HEK293T (cell line): ENCODE measurements at regions not wholly inside any gene's neighbourhood (a gene's known extent, or its start where the extent isn't known, plus 50 kb on each side); places are given as distances from the start of the nearest gene placed in this dataset.

Experiments used
- CTCF ChIA-PET: fragments of 350-600 bp; formaldehyde crosslinking; extraction: SDS; loops from one replicate; lab custom pipeline; 2021; ENCODE audit warnings: antibody characterized with exemption, inconsistent platforms; lab: Yijun Ruan, JAX
- POLR2A ChIA-PET: fragments of 350-600 bp; formaldehyde crosslinking; extraction: SDS; loops from one replicate; lab custom pipeline; 2020; ENCODE audit warnings: antibody characterized with exemption, inconsistent platforms; lab: Yijun Ruan, JAX
- DNase-seq: peaks from one replicate; pipeline ENCODE4 v3.0.0; 2012; ENCODE audit warnings: mixed read lengths; ENCODE audit errors: extremely low spot score
- ARNT ChIP-seq: fragments of 450-650 bp; IDR thresholded peaks from 2 replicates; pipeline ENCODE4 v1.6.1; 2017; ENCODE audit warnings: mild to moderate bottlenecking
- BHLHE40 ChIP-seq: fragments of 450-650 bp; IDR thresholded peaks from 2 replicates; pipeline ENCODE4 v1.6.1; 2016; ENCODE audit warnings: mild to moderate bottlenecking, moderate library complexity, borderline replicate concordance
- CTBP1 ChIP-seq: fragments of 450-650 bp; IDR thresholded peaks from 2 replicates; pipeline ENCODE4 v1.6.1; 2016; ENCODE audit warnings: borderline replicate concordance
- ELF4 ChIP-seq: fragments of 450-650 bp; IDR thresholded peaks from 2 replicates; pipeline ENCODE4 v1.6.1; 2017; ENCODE audit warnings: antibody characterized with exemption
- FOXA1 ChIP-seq: fragments of 450-650 bp; IDR thresholded peaks from 2 replicates; pipeline ENCODE4 v1.6.1; 2016; ENCODE audit warnings: mild to moderate bottlenecking
- FOXK2 ChIP-seq: fragments of 450-650 bp; IDR thresholded peaks from 2 replicates; pipeline ENCODE4 v1.6.1; 2016; ENCODE audit warnings: mild to moderate bottlenecking
- FOXM1 ChIP-seq: fragments of 450-650 bp; IDR thresholded peaks from 2 replicates; pipeline ENCODE4 v1.6.1; 2017; ENCODE audit warnings: mild to moderate bottlenecking, borderline replicate concordance
- HDGF ChIP-seq: fragments of 450-650 bp; IDR thresholded peaks from 2 replicates; pipeline ENCODE4 v1.6.1; 2017; ENCODE audit warnings: antibody characterized with exemption, borderline replicate concordance
- L3MBTL2 ChIP-seq: fragments of 450-650 bp; conservative IDR thresholded peaks from 2 replicates; pipeline ENCODE4 v1.6.1; 2016; ENCODE audit warnings: mild to moderate bottlenecking
- LEF1 ChIP-seq: fragments of 450-650 bp; IDR thresholded peaks from 2 replicates; pipeline ENCODE4 v1.6.1; 2017; ENCODE audit warnings: mild to moderate bottlenecking, borderline replicate concordance
- NFRKB ChIP-seq: fragments of 450-650 bp; IDR thresholded peaks from 2 replicates; pipeline ENCODE4 v1.6.1; 2016; ENCODE audit warnings: mild to moderate bottlenecking, moderate library complexity
- PKNOX1 ChIP-seq: fragments of 450-650 bp; IDR thresholded peaks from 2 replicates; pipeline ENCODE4 v1.6.1; 2016
- SP1 ChIP-seq: fragments of 450-650 bp; IDR thresholded peaks from 2 replicates; pipeline ENCODE4 v1.6.1; 2017
- SUZ12 ChIP-seq: fragments of 450-650 bp; IDR thresholded peaks from 2 replicates; pipeline ENCODE4 v1.6.1; 2016; ENCODE audit warnings: mild to moderate bottlenecking
- TARDBP ChIP-seq: fragments of 450-650 bp; IDR thresholded peaks from 2 replicates; pipeline ENCODE4 v1.6.1; 2016
- ZNF384 ChIP-seq: fragments of 450-650 bp; IDR thresholded peaks from 2 replicates; pipeline ENCODE4 v1.6.1; 2016

- CTCF ChIA-PET: no interaction called here
- no peak for TF ChIP-seq ARNT
- no peak for TF ChIP-seq ZNF384
- no peak for TF ChIP-seq FOXA1
- TF ChIP-seq HDGF: no peak
- no peak for TF ChIP-seq NFRKB
- DNase-seq: no peak
- POLR2A ChIA-PET: no interaction called here
Observed at GRCh38 chr5:166679331-166679730, 1612.1 kb upstream of the WWC1 start.

DNA sequence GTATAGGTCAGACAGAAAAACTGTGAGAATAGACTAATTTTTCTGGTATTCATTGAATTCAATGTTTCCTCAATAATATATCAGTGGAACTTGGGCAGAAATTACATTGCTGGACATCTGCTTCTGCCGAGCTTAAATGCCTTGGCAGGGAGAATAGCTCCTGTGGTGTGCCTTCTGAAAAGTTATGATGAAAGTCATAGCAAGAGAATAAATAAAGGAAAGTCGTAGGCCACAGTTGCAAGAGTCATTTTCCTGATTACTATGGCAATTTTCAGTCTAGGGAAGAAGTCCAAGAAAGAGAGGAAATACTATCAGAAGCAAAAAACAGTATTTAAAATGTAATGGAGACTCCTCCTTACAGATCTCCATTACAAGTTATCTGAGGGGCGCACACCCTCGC lies 1596.1 kb upstream of the WWC1 start:
- CTCF ChIA-PET: no interaction called here
- POLR2A ChIA-PET: no interaction called here
- TF ChIP-seq FOXM1 (no peak), PKNOX1 (no peak), L3MBTL2 (no peak), ARNT (no peak), HDGF (no peak), SP1 (no peak), BHLHE40 (no peak), TARDBP (no peak), NFRKB (no peak), ELF4 (no peak)
- DNase-seq: no peak

- TF ChIP-seq NFRKB: no peak
- no peak for TF ChIP-seq CTBP1
- TF ChIP-seq LEF1: no peak
- TF ChIP-seq SUZ12: no peak
- no peak for TF ChIP-seq HDGF
- TF ChIP-seq ELF4: no peak
- no peak for TF ChIP-seq FOXA1
- no peak for DNase-seq
- CTCF ChIA-PET: no interaction called here
- POLR2A ChIA-PET: no interaction called here
Observed at GRCh38 chr5:166708291-166708690, 1583.2 kb upstream of the WWC1 start.

- TF ChIP-seq FOXM1 (no peak), LEF1 (no peak), ZNF384 (no peak), CTBP1 (no peak), TARDBP (no peak), HDGF (no peak), FOXA1 (no peak)
- CTCF ChIA-PET: no interaction called here
- POLR2A ChIA-PET: no interaction called here
- no peak for DNase-seq
Observed at GRCh38 chr5:166709691-166710090, 1581.8 kb upstream of the WWC1 start.

GRCh38 chr5:166710271-166710670 lies 1581.2 kb upstream of the WWC1 start:
- POLR2A ChIA-PET: no interaction called here
- no peak for DNase-seq
- CTCF ChIA-PET: no interaction called here
- no peak for TF ChIP-seq BHLHE40

GRCh38 chr5:166712447-166713185 lies 1578.8 kb upstream of the WWC1 start:
- ChIA-PET POLR2A (no interaction called here), CTCF (no interaction called here)
- no peak for TF ChIP-seq FOXA1
- no peak for TF ChIP-seq FOXK2
- no peak for TF ChIP-seq TARDBP
- no peak for TF ChIP-seq BHLHE40
- no peak for TF ChIP-seq LEF1
- no peak for TF ChIP-seq NFRKB
- TF ChIP-seq ARNT: no peak
- no peak for TF ChIP-seq ZNF384
- TF ChIP-seq SP1: no peak
- TF ChIP-seq SUZ12: no peak
- TF ChIP-seq L3MBTL2: no peak
- no peak for TF ChIP-seq FOXM1
- TF ChIP-seq ELF4: no peak
- no peak for TF ChIP-seq CTBP1
- no peak for TF ChIP-seq PKNOX1
- TF ChIP-seq HDGF: no peak
- DNase-seq: no peak

DNA sequence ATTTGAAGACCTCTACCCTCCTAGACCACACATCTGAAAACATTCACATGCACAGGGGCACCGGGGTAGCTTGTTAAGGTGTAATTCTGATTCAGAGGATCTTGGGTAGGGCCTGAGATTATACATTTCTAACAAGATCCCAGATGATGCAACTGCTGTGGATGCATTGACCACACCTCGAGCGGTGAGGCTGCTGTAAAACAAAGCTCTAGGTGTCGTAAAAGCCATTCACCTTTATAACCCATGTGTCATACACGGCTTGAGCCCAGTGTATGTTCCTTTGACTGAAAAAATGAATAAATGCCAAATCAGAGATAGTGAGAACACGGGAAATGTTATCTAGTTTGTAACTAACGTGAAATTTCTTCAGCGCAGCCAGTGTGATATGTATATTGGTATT lies 1578.2 kb upstream of the WWC1 start:
- ChIA-PET POLR2A (no interaction called here), CTCF (no interaction called here)
- TF ChIP-seq LEF1 (no peak), ZNF384 (no peak), SP1 (no peak), TARDBP (no peak), NFRKB (no peak), CTBP1 (no peak), ELF4 (no peak), ARNT (no peak), SUZ12 (no peak), HDGF (no peak), L3MBTL2 (no peak)
- DNase-seq: no peak
